Activated CD4-positive, alpha-beta T cell treated with anti-CD3 and anti-CD28 coated beads, Interleukin-10, Interleukin-2, amounts not matched to agents 100 ng/mL and 50 ng/mL, durations not matched to agents 16 hours and 8 hours (primary cell): ENCODE measurements at regions not wholly inside any gene's neighbourhood (a gene's known extent, or its start where the extent isn't known, plus 50 kb on each side); places are given as distances from the start of the nearest gene placed in this dataset.
"Not testable (repeated sequence)": the region's sequence is repeated elsewhere in the genome, so short reads cannot be mapped to it uniquely, and the experiment has no call there.

Experiments
- DNase-seq: peaks from one replicate; pipeline ENCODE4 v3.0.0-alpha.2; 2020

DNA sequence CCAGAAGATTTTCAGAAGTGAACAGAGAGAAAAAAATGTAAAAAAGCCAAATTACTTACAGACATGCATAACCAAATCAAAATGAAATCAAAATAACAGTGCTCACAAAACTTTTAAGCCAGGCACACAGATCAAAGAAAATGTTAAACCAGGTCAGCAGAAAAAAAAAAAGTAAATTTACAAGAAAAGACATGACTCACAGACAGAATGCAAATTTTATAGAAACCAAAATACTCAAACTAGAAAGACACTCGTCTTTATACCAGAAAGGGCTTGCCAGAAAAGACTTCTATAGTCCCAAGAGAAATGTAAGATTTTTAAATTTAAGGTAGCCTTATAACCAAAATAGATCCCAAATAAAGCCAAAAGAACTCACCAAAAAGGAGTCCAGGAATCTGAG, 86.5 kb upstream of the COG2 start:
- no peak for DNase-seq

DNA sequence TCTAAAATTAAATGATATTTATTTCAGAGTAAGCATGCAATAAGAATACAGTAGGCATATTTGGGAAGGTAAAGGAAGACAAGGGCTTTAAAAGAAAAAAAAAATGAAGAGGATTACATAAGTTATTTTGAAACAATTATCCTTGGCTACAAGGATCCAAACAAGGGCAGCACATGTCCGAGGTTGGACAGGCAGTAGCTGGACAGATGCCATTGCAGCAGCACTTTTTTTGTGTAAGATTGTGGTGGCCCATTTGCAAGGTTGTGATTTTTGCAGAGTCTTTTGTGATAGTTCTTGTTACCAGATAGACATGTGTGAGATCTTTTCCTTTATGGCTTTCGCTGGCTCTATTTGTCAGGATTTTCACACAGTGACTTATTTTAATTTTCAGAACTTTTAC, 89.4 kb upstream of the COG2 start:
- no peak for DNase-seq

DNA sequence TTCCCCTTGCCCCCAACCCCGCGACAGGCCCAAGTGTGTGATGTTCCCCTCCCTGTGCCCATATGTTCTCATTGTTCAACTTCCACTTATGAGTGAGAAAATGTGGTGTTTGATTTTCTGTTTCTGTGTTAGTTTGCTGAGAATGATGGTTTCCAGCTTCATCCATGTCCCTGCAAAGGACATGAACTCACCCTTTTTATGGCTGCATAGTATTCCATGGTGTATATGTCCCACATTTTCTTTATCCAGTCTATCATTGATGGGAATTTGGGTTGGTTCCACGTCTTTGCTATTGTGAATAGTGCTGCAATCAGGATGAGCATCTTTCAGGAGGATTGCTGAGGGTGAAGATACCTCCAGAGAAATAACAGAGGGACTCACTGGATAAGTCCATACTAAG, 91.3 kb upstream of the COG2 start:
- not testable (repeated sequence) for DNase-seq

DNA sequence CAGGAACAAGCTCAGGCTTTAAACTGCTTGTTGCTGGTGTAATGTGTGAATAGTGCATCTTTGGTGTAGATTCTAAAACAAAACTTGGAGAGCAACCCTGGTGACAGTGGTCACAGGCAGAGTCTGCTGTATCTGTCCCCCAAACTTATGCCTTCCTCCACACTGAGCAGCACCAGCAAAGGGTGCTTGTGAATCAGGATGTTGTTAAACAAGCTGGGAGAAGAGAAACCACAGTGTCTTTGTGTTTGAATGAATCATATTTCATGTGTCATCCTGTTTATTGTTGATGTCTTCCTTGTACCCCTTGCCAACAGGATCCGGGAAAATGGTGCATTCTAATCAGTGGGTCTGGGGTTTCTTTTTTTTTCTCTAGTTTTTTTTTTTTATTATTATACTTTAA, 91.9 kb upstream of the COG2 start:
- DNase-seq = peak; percentile 20

DNA sequence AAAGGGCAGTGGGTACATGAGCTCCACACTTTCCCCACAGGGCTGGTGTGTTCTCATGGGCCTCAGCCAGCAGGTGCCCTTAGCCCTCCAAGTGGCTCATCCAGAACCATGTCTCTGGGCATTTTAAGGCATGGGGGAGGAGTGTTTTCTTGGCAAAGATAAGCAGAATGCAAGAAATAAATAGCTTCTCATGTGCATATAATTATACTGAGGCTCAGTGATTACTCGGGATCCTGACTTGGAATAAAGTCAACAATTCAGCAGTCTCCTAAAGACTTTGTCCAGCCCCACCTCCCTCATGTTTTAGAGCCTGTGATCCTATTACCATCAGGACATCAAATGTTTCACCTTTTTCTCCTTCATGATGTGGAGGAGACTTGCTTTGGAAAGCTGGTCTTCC, 92.7 kb upstream of the COG2 start:
- no peak for DNase-seq

DNA sequence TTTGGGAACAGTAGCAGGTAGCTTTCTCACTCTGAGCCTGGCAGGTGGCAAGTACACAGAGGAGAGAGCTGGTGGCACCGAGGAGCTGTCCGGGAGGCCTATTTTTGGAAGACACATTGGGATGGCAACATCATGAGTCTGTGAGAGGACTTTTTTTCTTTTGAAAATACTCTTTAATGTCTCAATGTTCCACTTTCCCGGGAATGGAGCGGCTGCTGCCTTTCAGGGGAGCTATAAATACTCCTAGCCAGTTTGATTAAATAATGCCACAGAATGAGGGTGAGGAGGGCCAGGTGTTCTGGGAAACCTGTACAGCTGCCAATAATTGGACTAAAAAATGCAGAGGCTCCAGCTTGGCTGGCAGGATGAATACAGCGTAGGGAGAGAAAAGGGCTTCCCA, 93.3 kb upstream of the COG2 start:
- DNase-seq = no peak

DNA sequence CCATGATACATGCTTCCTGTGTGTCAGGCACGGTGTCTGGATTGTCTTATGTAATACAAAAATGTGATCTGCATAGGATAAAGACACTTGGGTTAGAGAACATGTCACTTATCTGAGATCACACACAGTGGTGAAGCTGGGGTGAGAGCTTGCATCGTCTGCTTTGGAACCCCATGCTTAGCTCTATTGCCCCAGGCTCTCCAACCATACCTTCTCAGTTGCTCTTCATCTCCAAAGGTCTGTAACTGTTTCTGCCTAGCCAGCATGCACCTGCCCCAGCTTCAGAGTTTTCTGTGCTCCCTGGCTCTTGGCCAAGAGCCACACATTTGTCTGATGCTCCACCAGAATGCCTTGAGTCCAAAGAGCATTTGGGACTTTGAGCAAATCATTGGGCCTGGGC, 93.9 kb upstream of the COG2 start:
- DNase-seq = peak; percentile 4

DNA sequence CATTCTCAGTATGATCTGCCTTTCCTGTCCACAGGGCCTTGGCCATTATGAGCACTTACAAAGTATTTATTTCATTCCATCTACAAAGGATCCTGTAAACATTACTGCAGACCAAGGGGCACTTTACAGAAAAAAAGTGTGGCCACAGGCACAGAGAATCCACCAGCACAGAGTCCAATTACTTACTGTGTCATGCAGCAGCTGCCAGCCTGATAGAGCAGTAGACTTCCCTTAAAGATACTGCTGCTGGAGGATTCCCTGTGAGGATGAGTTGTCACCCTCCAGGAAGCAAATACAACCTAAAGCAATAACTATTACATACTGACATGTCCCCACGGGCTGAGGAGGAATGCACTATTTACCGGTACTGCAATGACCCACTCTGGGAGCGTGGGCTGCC, 97.1 kb upstream of the COG2 start:
- DNase-seq = no peak

DNA sequence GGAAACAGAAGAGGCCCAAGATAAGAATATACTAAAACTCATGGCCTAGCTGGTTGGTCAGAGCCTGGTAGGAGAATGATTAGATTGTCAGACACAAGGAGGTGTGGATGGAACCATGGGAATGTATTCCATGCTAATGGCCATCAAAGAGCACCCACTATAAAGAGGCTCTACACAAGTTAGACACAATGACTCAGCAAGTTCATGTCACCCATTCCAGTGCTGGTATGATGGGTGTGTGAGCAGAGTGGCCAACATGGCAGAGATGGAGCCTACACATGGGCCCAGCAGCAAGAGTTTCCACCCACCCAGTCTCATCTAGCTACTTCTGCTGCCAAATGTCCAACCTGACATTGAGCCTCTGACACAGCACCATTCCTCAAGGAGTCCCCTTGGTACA, 97.5 kb upstream of the COG2 start:
- DNase-seq = no peak

DNA sequence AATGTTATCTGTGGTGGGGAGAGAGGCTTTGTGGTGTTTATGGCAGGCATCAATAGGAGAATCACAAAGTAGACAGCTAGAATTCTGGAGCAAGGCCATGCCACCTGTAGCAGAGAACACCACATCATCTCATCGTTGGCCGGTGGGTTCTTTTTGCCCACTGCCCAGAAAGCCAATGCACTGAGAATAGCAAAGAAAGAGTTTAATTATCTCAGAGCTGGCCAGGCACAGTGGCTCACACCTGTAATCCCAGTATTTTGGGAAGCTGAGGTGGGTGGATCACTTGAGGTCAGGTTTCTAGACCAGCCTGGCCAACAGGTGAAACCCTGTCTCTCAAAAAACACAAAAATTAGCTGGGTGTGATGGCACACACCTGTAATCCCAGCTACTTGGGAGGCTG, 99.2 kb upstream of the COG2 start:
- no peak for DNase-seq

DNA sequence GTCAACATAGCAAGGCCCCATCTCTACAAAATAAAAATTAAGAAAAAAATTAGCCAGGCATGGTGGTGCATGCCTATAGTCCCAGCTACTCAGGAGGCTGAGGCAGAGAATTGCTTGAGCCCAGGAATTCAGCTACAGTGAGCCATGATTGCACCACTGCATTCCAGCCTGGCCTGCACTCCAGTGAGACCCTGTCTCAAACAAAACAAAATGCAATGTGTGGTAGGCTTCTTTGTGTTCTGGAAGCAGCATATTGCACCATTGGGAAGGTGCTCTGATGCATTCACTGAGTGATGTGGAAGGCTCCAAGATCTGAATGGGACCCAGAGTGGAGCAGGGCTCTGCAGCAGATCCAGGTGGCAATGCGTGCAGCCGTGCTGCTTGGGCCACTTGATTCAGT, 99.6 kb upstream of the COG2 start:
- no peak for DNase-seq

DNA sequence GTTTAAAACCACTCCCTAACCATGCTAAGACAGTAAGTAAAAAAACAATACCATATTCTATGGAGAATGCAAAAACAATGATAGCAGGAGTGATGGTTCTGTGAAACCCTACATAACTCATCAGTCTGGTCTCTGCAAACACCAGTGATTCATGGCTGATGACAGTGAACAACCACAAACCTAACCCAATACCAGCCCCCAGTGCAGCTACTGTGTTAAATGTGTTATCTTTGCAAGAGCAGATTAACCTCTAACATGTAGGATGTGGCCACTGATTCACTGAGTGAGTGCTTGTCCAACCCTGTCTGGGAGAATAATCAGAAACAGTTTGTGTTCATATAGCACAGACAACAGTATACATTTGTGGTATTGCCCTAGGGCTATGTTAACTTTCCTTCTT, 100.2 kb upstream of the COG2 start:
- peak; percentile 70 for DNase-seq

DNA sequence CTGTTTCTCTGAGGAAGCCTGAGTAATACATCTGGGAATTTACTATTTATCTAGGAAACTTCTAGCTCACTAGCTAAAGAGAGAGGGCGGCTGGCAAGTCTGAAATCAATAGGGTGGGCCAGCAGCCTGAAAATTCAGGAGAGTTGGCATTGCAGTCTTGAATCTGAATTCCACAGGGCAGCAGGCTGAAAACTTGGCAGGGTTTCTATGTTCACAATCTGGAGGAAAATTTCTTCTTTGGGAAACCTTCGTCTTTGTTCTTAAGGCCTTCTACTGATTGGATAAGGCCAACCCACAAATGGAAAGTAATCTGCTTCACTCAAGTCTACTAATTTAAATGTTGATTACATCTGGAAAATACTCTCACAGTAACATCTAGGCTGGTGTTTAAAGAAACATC, 101.0 kb upstream of the COG2 start:
- no peak for DNase-seq

DNA sequence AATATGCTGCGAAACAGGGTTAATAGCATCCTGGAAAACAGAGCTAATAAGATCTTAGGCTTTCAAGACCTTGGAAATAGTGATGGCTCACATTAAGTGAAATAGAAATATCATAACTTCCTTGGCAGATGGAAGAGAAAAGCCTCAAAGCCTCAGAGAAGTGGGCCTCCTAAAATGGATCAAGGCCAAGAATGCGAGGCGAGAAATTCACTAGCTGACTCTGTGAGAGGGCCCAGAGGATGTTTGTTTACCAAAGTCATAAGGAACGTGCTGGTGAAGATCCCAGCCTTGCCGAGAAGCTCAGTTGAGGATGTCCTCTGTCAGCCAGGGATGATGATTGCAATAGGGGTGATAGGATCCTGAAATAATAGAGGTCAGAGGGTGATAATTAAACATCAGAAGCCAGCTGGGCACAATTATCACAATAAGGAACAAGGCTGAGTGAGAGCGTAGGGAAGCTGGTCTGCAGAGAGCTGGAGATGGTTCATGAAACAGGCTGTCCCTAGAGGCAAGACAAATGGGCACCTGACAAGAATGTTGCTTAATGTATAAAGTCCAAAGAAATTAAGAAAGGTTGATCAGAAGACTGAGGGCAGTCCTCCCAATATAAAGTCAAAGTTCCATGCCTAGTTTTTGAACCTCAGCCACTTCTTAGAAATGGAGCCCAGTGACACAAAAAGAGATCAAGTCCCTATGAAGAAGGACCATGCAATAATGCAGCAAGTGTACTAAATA, 101.7 kb upstream of the COG2 start:
- no peak for DNase-seq

DNA sequence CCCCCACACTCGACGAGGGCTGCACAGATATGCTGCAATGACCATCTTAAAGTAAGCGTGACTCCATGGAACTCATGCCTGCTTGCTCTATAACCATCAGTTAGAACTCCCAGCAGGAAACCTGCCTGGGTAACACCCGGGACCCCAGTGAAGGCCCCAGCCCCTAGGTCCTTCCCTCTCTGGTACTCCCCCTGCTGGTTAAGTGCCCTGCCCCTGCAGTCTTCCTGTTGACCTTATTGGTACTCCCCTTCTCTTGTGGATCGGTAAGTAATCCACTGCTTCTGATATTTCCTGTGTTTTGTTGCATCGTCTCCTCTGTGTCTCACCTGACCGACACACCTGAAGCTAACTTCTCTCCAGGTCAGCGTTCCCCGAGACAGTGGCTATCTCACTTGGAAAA, 104.8 kb upstream of the COG2 start:
- DNase-seq = no peak

DNA sequence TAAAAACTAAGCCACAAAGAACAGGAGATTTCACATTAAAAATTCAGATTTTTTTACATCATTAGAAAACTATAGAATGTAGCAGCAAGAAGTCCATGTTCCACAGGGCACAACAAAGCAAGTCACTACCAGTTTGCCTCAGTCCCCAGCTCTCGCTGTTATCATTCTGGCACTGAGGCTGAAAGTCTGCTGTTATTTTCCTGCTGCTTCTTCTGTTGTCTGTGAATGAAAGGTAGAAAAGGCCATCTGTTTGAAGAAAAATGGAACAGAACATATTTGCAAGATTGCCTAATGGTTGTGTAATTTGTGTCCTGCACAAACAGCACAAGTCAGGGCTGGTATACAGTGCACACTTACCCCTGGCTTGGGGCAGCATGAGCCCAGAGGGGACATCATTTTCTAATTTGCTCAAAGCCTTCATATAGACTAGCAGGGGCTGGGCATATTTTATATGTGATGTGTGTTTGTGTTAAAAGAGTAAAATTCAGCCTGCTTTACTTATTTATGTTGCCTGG, 105.6 kb upstream of the COG2 start:
- no peak for DNase-seq

DNA sequence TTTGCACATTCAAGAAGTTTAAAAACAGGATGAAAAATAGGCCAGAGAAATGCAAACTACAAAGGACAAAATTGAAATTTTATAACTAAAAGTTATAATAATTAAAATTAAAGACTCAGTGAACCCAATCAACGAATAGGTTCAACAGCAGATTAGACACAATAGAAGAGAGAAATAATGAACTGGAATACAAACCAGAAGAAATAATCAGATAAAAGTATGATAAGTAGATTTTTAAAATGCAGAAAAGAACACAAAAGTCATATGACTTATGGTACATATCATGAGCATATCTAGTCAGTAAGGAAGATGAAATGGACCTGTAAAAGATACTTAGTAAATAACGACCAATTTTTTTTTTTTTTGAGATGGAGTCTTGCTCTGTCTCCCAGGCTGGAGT, 108.1 kb upstream of the COG2 start:
- no peak for DNase-seq

DNA sequence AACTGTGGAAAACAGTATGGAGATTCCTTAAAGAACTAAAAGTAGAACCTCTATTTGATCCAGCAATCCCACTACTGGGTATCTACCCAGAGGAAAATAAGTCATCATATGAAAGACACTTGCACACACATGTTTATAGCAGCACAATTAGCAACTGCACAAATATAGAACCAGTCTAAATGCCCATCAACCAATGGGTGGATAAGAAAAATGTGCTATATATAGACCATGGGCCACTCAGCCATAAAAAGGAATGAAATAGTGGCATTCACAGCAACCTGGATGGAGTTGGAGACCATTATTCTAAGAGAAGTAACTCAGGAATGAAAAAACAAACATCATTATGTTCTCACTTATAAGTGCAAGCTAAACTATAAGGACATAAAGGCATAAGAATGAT, 105.0 kb upstream of the PGBD5 start:
- DNase-seq = no peak

DNA sequence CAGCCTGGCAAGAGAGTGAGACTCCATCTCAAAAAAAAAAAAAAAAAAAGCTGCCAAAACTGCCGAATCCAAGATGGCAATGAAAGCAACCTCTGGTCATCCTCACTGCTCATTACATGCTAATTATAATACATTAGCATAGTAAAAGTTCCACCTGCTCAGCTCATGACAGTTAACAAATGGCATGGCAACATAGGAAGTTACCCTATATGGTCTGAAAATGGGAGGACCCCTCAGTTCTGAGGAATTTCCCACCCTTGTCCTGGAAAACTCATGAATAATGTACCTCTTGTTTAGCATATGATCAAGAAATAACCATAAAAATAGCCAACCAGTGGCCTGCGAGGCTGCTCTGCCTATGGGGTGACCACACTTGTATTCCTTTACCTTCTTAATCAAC, 93.1 kb upstream of the PGBD5 start:
- DNase-seq = no peak

DNA sequence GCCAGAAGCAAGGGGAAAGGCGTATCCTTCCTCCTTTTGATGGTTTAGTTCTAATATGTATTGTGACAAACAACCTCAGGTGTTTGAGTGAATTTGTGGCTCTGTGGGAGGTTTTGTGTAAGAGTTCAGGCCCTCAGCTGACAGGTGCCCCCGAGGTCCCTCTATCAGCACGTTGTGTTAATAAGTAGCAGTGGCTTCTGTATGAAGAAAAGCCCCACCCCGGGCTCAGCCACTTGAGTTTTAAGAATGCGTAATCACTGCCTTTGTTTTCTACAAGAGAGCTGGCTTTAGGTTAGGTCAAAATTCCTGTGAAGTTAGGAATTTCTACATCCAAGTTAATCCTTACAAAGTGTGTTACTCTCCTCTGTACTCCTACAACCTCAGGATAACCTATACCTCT, 92.4 kb upstream of the PGBD5 start:
- DNase-seq = no peak

DNA sequence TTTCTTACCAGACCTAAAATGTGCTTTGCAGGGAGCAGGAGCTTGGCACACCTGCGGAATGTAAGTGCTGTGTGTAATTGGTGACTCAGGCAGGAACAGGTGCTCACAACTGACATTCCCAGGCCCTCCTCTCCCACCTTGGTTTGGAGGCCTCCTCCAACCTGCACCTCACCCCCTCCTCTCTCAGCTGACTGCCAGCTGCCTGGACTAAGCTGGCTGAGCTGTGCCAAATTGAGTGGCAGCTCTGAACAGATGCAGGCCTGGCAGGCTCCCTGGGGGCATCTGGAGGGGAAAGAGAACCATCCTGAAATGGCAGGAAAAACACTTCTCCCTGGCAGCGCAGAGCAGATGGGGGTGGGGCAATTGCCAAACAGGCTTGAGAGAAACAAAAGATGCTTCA, 91.7 kb upstream of the PGBD5 start:
- no peak for DNase-seq

DNA sequence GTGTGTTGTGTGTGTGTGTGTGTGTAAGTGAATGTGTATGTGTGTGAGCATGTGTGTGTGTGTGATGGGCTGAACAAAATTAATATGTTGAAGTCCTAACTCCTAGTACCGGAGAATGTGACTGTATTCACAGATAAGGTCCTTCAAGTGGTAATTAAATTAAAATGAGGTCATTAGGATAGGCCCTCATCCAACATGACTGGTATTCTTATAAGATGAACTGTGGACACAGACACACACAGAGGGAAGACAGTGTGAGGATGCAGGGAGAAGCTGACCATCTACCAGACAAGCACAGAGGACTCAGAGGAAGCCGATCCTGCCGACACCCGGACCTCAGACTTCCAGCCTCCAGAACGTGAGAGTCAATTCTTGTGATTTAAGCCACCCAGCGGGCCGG, 91.2 kb upstream of the PGBD5 start:
- no peak for DNase-seq

DNA sequence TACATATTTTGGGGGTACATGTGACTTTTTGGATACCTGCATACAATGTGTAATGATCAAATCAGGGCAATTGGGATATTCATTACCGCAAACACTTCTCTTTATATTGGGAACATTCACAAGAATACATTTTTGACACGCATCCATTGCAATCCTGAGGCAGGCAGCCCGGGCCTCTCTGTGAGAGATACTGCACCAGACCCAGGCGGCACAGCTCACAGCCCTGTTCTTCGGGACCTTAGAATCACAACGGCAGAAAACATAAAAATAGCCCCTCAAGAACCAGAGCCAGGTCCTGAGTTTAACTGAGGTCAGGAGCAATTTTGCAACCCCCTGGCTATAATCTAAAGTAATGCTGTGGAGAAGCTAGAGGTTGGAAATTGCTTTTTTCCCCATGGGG, 90.8 kb upstream of the PGBD5 start:
- DNase-seq = no peak

DNA sequence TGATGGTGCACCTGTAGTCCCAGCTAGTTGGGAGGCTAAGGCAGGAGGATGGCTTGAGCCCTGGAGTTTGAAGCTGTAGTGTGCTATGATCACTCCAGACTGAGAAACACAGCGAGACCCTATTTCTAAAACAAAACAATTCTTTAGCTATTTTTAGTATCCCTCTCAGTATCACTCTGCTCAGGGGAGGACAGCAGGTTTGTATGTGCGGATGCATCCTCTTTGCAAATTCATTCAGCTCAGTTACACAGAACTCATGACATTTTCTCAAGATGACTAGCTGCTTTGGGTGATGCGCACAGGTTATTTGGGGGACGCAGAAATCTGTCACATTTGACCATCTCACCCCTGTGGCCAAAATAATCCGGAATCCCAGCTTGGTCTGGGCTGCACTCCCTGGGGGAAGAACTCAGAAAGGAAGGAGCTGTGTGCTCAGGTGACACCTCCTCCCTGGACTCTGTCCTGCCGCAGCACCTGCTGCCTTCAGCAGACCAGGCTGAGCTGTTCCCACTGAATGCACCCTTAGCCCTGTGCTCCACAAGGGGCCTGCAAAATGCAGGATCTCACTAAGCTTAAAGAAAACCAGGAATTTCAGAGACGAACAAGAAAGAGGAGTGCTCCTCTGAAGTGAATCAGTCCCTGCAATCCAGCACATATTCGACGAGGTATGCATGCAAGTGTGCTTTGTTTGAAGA, 89.5 kb upstream of the PGBD5 start:
- no peak for DNase-seq

DNA sequence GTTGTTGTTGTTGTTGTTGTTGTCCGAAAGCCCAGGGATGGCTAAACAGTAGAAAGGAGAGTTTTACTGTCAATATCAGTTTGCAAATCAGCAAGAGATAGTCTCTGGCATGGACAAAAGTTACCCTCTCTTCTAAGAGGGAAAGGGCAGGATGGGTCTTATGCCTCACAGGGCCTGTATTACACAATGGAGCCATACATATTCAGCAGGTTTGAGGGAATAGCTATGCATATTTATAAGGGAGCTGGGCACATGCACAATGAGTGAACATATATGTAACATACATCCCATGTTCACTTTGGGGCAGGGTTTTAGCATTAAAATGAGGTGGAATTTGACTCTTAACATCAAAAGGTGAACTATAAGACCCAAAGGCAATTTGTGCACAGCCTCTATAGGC, 84.4 kb upstream of the PGBD5 start:
- no peak for DNase-seq
